COLO829 (cell line): ENCODE measurements at regions not wholly inside any gene's neighbourhood (a gene's known extent, or its start where the extent isn't known, plus 50 kb on each side); places are given as distances from the start of the nearest gene placed in this dataset.
"Not testable (repeated sequence)": the region's sequence is repeated elsewhere in the genome, so short reads cannot be mapped to it uniquely, and the experiment has no call there.

Source experiments
- DNase-seq: peaks from one replicate; pipeline ENCODE4 v3.0.0; 2012; ENCODE audit warnings: low spot score

- not testable (repeated sequence) for DNase-seq
Observed at GRCh38 chr11:100409267-100409666, 277.8 kb upstream of the ARHGAP42 start.

- DNase-seq, result no peak
Observed at GRCh38 chr11:100419518-100419917, 267.6 kb upstream of the ARHGAP42 start.

- no peak for DNase-seq
Observed at GRCh38 chr11:100434821-100435641, 252.1 kb upstream of the ARHGAP42 start.

GRCh38 chr11:100438376-100438775, 248.7 kb upstream of the ARHGAP42 start:
- DNase-seq, result no peak

- no peak for DNase-seq
Observed at GRCh38 chr11:100441086-100441485, 246.0 kb upstream of the ARHGAP42 start.

- no peak for DNase-seq
Observed at GRCh38 chr11:100442017-100442416, 245.1 kb upstream of the ARHGAP42 start.

GRCh38 chr11:100445231-100445735, 241.8 kb upstream of the ARHGAP42 start:
- DNase-seq, result no peak

GRCh38 chr11:100451801-100452460, 235.2 kb upstream of the ARHGAP42 start:
- not testable (repeated sequence) for DNase-seq

- no peak for DNase-seq
Observed at GRCh38 chr11:100459811-100460210, 227.3 kb upstream of the ARHGAP42 start.

- no peak for DNase-seq
Observed at GRCh38 chr11:100460426-100460825, 226.7 kb upstream of the ARHGAP42 start.

- no peak for DNase-seq
Observed at GRCh38 chr11:100467821-100468508, 219.1 kb upstream of the ARHGAP42 start.

GRCh38 chr11:100469835-100470234, 217.3 kb upstream of the ARHGAP42 start:
- no peak for DNase-seq

GRCh38 chr11:100472727-100473389, 214.2 kb upstream of the ARHGAP42 start:
- no peak for DNase-seq

- no peak for DNase-seq
Observed at GRCh38 chr11:100473390-100473740, 213.7 kb upstream of the ARHGAP42 start.

GRCh38 chr11:100484948-100485347, 202.1 kb upstream of the ARHGAP42 start:
- no peak for DNase-seq

- DNase-seq, result no peak
Observed at GRCh38 chr11:100498780-100499179, 188.3 kb upstream of the ARHGAP42 start.

- DNase-seq, result no peak
Observed at GRCh38 chr11:100501450-100501849, 185.6 kb upstream of the ARHGAP42 start.

GRCh38 chr11:100512475-100512874, 174.6 kb upstream of the ARHGAP42 start:
- DNase-seq, result no peak

- DNase-seq, result no peak
Observed at GRCh38 chr11:100515087-100515486, 172.0 kb upstream of the ARHGAP42 start.

GRCh38 chr11:100525197-100525596, 161.9 kb upstream of the ARHGAP42 start:
- no peak for DNase-seq

GRCh38 chr11:100525635-100526034, 161.5 kb upstream of the ARHGAP42 start:
- DNase-seq, result no peak

- DNase-seq, result no peak
Observed at GRCh38 chr11:100528872-100529416, 158.1 kb upstream of the ARHGAP42 start.
